Lung (tissue), 11 donors: ENCODE measurements at regions not wholly inside any gene's neighbourhood (a gene's known extent, or its start where the extent isn't known, plus 50 kb on each side); places are given as distances from the start of the nearest gene placed in this dataset.

Source experiments
- ATAC-seq: fragments of 200-7000 bp; cut with Tn5 transposase; one replicate; pipeline ENCODE4 v1.9.1; 2020; ENCODE audit warnings: moderate number of reproducible peaks; ENCODE audit not compliant: insufficient read depth, low FRiP score
- DNase-seq, 3 donors: peaks; one replicate each; pipeline ENCODE4 v3.0.0-alpha.2; 2013 to 2017
- H3K27ac ChIP-seq, 2 donors: one replicate each; pipeline ENCODE4 v1.5.1; 2013; ENCODE audit warnings: mild to moderate bottlenecking in 2 of 2, moderate library complexity in 2 of 2, control low read depth in 1 of 2, inconsistent platforms in 1 of 2, low read depth in 1 of 2, low read length in 1 of 2
- H3K27me3 ChIP-seq, 3 donors: one replicate each; pipeline ENCODE4 v1.5.1; 2013; ENCODE audit warnings: low read length in 2 of 3; ENCODE audit not compliant: control insufficient read depth in 3 of 3, insufficient read depth in 3 of 3
- H3K36me3 ChIP-seq, 4 donors: one replicate each; pipeline ENCODE4 v1.5.1; 2013; ENCODE audit warnings: low read length in 4 of 4, mild to moderate bottlenecking in 1 of 4, moderate library complexity in 1 of 4; ENCODE audit not compliant: control insufficient read depth in 4 of 4, insufficient read depth in 4 of 4
- H3K4me1 ChIP-seq, 5 donors: one replicate each; pipeline ENCODE4 v1.5.1; 2013; ENCODE audit warnings: low read length in 5 of 5, mild to moderate bottlenecking in 2 of 5, moderate library complexity in 1 of 5; ENCODE audit not compliant: control insufficient read depth in 5 of 5, insufficient read depth in 5 of 5
- H3K4me3 ChIP-seq: one replicate; pipeline ENCODE4 v1.5.1; 2013; ENCODE audit warnings: mild to moderate bottlenecking, control low read depth, moderate library complexity
- H3K9ac ChIP-seq, 2 donors: one replicate each; pipeline ENCODE4 v1.5.1; 2013; ENCODE audit warnings: low read length in 2 of 2, control low read depth in 1 of 2; ENCODE audit not compliant: insufficient read depth in 1 of 2
- H3K9me3 ChIP-seq, 4 donors: one replicate each; pipeline ENCODE4 v1.5.1; 2013; ENCODE audit warnings: low read length in 3 of 4, mild to moderate bottlenecking in 1 of 4, moderate library complexity in 1 of 4; ENCODE audit not compliant: control insufficient read depth in 4 of 4, insufficient read depth in 3 of 4
- CTCF ChIP-seq: IDR thresholded peaks from 2 replicates; pipeline ENCODE4 v1.5.1; 2012; ENCODE audit warnings: mild to moderate bottlenecking; ENCODE audit errors: control extremely low read depth, extremely low read depth
- WGBS, 2 donors: extraction: QIAGEN DNeasy Blood & Tissue Kit; methylation state at CpG; one replicate each; pipeline ENCODE4 v1.1.7; 2013; 5-methylcytosine and 5-hydroxymethylcytosine counted together
- donor health status: control.
- donor health status: control.
- donor health status: Bipolar disorder and iron deficiency.
- donor health status: healthy.
- donor health status: DM: yes; HTN: yes; CAD: no.

GRCh38 chr1:47549532-47549931 lies 111.7 kb downstream of the FOXD2 start:
- DNase-seq (no peak), ATAC-seq (no peak)
- Histone ChIP-seq H3K27ac (no peak overlapping the region), H3K4me3 (no peak overlapping the region), H3K36me3 (no peaks in the 10 kb centered on the region), H3K9me3 (no peaks in the 10 kb centered on the region), H3K9ac (no peak overlapping the region), H3K4me1 (peaks cover 0 to 20% (median 4%) of the 10 kb centered on the region in 5 donors), H3K27me3 (no peaks in the 10 kb centered on the region)
- TF ChIP-seq CTCF, result no peak
- 94 to 97% methylated on average over 2 of the region's 2 CpGs for WGBS, 2 donors

- ATAC-seq (no peak), DNase-seq (no peak)
- Histone ChIP-seq H3K27ac (no peak overlapping the region), H3K4me1 (peaks cover 0 to 26% (median 9%) of the 10 kb centered on the region in 5 donors), H3K9me3 (no peaks in the 10 kb centered on the region), H3K9ac (no peak overlapping the region), H3K36me3 (no peaks in the 10 kb centered on the region), H3K4me3 (no peak overlapping the region), H3K27me3 (no peaks in the 10 kb centered on the region)
- 96% methylated on average over 5 of the region's 5 CpGs for WGBS, 2 donors
- no peak for TF ChIP-seq CTCF
Measured at GRCh38 chr1:47550929-47551328, 113.1 kb downstream of the FOXD2 start.

GRCh38 chr1:47551971-47552528 lies 114.2 kb downstream of the FOXD2 start:
- Histone ChIP-seq H3K4me1 (peaks cover 0 to 27% (median 11%) of the 10 kb centered on the region in 5 donors), H3K9me3 (peaks cover 0 to 2% (median 0%) of the 10 kb centered on the region in 4 donors), H3K4me3 (no peak overlapping the region), H3K9ac (no peak overlapping the region), H3K36me3 (no peaks in the 10 kb centered on the region), H3K27me3 (no peaks in the 10 kb centered on the region), H3K27ac (no peak overlapping the region)
- no peak for ATAC-seq
- no peak for TF ChIP-seq CTCF
- WGBS, 2 donors, result 83 to 89% methylated on average over 4 of the region's 4 CpGs
- no peak for DNase-seq

GRCh38 chr1:47554082-47554481 lies 116.2 kb downstream of the FOXD2 start:
- no peaks in the 10 kb centered on the region for H3K36me3 ChIP-seq
- WGBS, 2 donors, result 95 to 97% methylated on average over 5 of the region's 5 CpGs
- H3K27ac ChIP-seq, result no peak overlapping the region
- no peak for DNase-seq
- H3K4me3 ChIP-seq, result no peak overlapping the region
- H3K9me3 ChIP-seq, result peaks cover 0 to 6% (median 0%) of the 10 kb centered on the region in 4 donors
- H3K9ac ChIP-seq, result no peak overlapping the region
- ATAC-seq, result no peak
- H3K27me3 ChIP-seq, result no peaks in the 10 kb centered on the region
- no peak for TF ChIP-seq CTCF
- H3K4me1 ChIP-seq, result peaks cover 0 to 22% (median 4%) of the 10 kb centered on the region in 5 donors
